CD14-positive monocyte (primary cell): ENCODE measurements at regions not wholly inside any gene's neighbourhood (a gene's known extent, or its start where the extent isn't known, plus 50 kb on each side); places are given as distances from the start of the nearest gene placed in this dataset.

Experiments used
- DNase-seq, 3 donors: peaks; one replicate each; pipeline ENCODE4 v3.0.0-alpha.2; 2011 to 2022
- H2AFZ ChIP-seq: 2 replicates; pipeline ENCODE4 v1.6.0; 2012; ENCODE audit warnings: mild to moderate bottlenecking, low read depth, low read length, inconsistent platforms; ENCODE audit not compliant: insufficient read depth, poor library complexity, severe bottlenecking
- H3K27ac ChIP-seq, 2 donors: 1 replicate in 1 of 2; 2 replicates in 1 of 2; pipeline ENCODE4 v1.5.1; 2012 to 2013; ENCODE audit warnings: low read length in 2 of 2, control low read depth in 1 of 2, inconsistent platforms in 1 of 2, low read depth in 1 of 2, mild to moderate bottlenecking in 1 of 2
- H3K27me3 ChIP-seq, 2 donors: one replicate each; pipeline versions ENCODE4 v1.6.0 to v1.6.1; 2011 to 2013; ENCODE audit warnings: low read length in 2 of 2; ENCODE audit not compliant: control insufficient read depth in 2 of 2, insufficient read depth in 2 of 2
- H3K36me3 ChIP-seq, 2 donors: replicated peaks in 1 of 2; 1 replicate in 1 of 2; 2 replicates in 1 of 2; pipeline versions ENCODE4 v1.5.1 to v1.6.1; 2012 to 2013; ENCODE audit warnings: low read length in 2 of 2, control low read depth in 1 of 2, inconsistent platforms in 1 of 2, mild to moderate bottlenecking in 1 of 2; ENCODE audit not compliant: insufficient read depth in 2 of 2, control insufficient read depth in 1 of 2
- H3K4me1 ChIP-seq, 2 donors: 1 replicate in 1 of 2; 2 replicates in 1 of 2; pipeline versions ENCODE4 v1.5.1 to v1.6.1; 2012 to 2013; ENCODE audit warnings: low read length in 2 of 2, control low read depth in 1 of 2, inconsistent platforms in 1 of 2, mild to moderate bottlenecking in 1 of 2, moderate library complexity in 1 of 2; ENCODE audit not compliant: insufficient read depth in 2 of 2, control insufficient read depth in 1 of 2
- H3K4me2 ChIP-seq: replicated peaks from 2 replicates; pipeline ENCODE3; 2012; ENCODE audit warnings: low read length, moderate library complexity, mild to moderate bottlenecking; ENCODE audit not compliant: poor library complexity, severe bottlenecking; ENCODE audit errors: extremely low read depth
- H3K4me3 ChIP-seq, 3 experiments: fragments of 200-600 bp in 1 of 3; sonication (generic) in 1 of 3; replicated peaks in 1 of 3; 1 replicate in 2 of 3; 2 replicates in 1 of 3; pipeline ENCODE4 v1.5.1; 2011 to 2013; ENCODE audit warnings: low read length in 3 of 3, mild to moderate bottlenecking in 3 of 3, control low read depth in 2 of 3, low read depth in 2 of 3, inconsistent platforms in 1 of 3, moderate library complexity in 1 of 3
- H3K79me2 ChIP-seq: 2 replicates; pipeline ENCODE4 v1.6.0; 2012; ENCODE audit warnings: mild to moderate bottlenecking, control low read depth, inconsistent platforms, low read length, moderate library complexity; ENCODE audit not compliant: insufficient read depth
- H3K9ac ChIP-seq: 2 replicates; pipeline ENCODE4 v1.6.0; 2017; ENCODE audit warnings: low read length, mild to moderate bottlenecking; ENCODE audit not compliant: insufficient read depth, poor library complexity, severe bottlenecking
- H3K9me3 ChIP-seq, 2 donors: replicated peaks in 1 of 2; 1 replicate in 1 of 2; 2 replicates in 1 of 2; pipeline versions ENCODE4 v1.5.1 to v1.6.1; 2012 to 2013; ENCODE audit warnings: low read length in 2 of 2, control low read depth in 1 of 2; ENCODE audit not compliant: control insufficient read depth in 1 of 2, insufficient read depth in 1 of 2
- H4K20me1 ChIP-seq: 2 replicates; pipeline ENCODE4 v1.6.0; 2012; ENCODE audit warnings: mild to moderate bottlenecking, low read length, control low read depth, moderate library complexity; ENCODE audit not compliant: insufficient read depth
- H3K27ac Mint-ChIP-seq, 7 donors: one replicate each; pipeline ENCODE4 v1.8.0; 2020; ENCODE audit warnings: mild to moderate bottlenecking in 7 of 7, mixed read lengths in 7 of 7, moderate library complexity in 6 of 7, inconsistent platforms in 2 of 7
- H3K27me3 Mint-ChIP-seq, 3 donors: one replicate each; pipeline ENCODE4 v1.8.0; 2021 to 2022; ENCODE audit warnings: low read depth in 3 of 3, mild to moderate bottlenecking in 3 of 3, mixed read lengths in 3 of 3, moderate library complexity in 3 of 3, inconsistent platforms in 1 of 3
- H3K36me3 Mint-ChIP-seq, 2 donors: one replicate each; pipeline ENCODE4 v1.8.0; 2020; ENCODE audit warnings: mixed read lengths in 2 of 2, inconsistent platforms in 1 of 2, mild to moderate bottlenecking in 1 of 2
- H3K4me1 Mint-ChIP-seq: one replicate; pipeline ENCODE4 v1.8.0; 2020; ENCODE audit warnings: mild to moderate bottlenecking, mixed read lengths
- H3K4me3 Mint-ChIP-seq, 2 donors: one replicate each; pipeline ENCODE4 v1.8.0; 2020; ENCODE audit warnings: mild to moderate bottlenecking in 2 of 2, mixed read lengths in 2 of 2, moderate library complexity in 1 of 2
- H3K9me3 Mint-ChIP-seq, 7 donors: one replicate each; pipeline ENCODE4 v1.8.0; 2020 to 2022; ENCODE audit warnings: mixed read lengths in 7 of 7, mild to moderate bottlenecking in 6 of 7, moderate library complexity in 6 of 7, inconsistent platforms in 2 of 7
- CTCF ChIP-seq: fragments of 200-600 bp; IDR thresholded peaks from one replicate; pipeline ENCODE4 v1.8.0; 2022; ENCODE audit warnings: antibody characterized with exemption, mild to moderate bottlenecking
- WGBS: methylation state at CpG from one replicate; pipeline ENCODE4 v1.1.5; 2013; ENCODE audit warnings: missing lambda C conversion rate; ENCODE audit not compliant: insufficient coverage; 5-methylcytosine and 5-hydroxymethylcytosine counted together
- intact Hi-C, 2 donors: fragments of 100-400 bp; cut with micrococcal nuclease; formaldehyde crosslinking; loops; one replicate each; pipeline versions ENCODE4 v1.15.0 to v1.15.1; 2023

- 81% methylated on average over 22 of the region's 23 CpGs for WGBS
- Histone ChIP-seq H3K9ac (no peak overlapping the region), H3K4me3 (no peak overlapping the region), H4K20me1 (no peaks in the 10 kb centered on the region), H3K27ac (no peak overlapping the region), H3K36me3 (no peaks in the 10 kb centered on the region), H3K4me1 (no peaks in the 10 kb centered on the region), H3K4me2 (no peak overlapping the region), H2AFZ (no peak overlapping the region), H3K9me3 (peaks cover 0 to 14% of the 10 kb centered on the region in 2 donors), H3K79me2 (no peaks in the 10 kb centered on the region), H3K27me3 (no peaks in the 10 kb centered on the region)
- Mint-ChIP-seq H3K4me3 (no peak overlapping the region), H3K27me3 (peaks cover 0 to 3% (median 2%) of the 10 kb centered on the region in 3 donors), H3K36me3 (no peaks in the 10 kb centered on the region), H3K9me3 (peaks cover 8 to 20% (median 18%) of the 10 kb centered on the region in 7 donors), H3K27ac (no peak overlapping the region), H3K4me1 (no peaks in the 10 kb centered on the region)
- no peak for TF ChIP-seq CTCF
- no peak for DNase-seq
- intact Hi-C loops, result no loop called here
Observed at GRCh38 chr7:112622159-112622715, 141.4 kb downstream of the LSMEM1 start.

GRCh38 chr7:112624416-112624815 lies 143.6 kb downstream of the LSMEM1 start:
- no peak for DNase-seq
- Mint-ChIP-seq H3K4me3 (no peak overlapping the region), H3K9me3 (peaks cover 10 to 27% (median 18%) of the 10 kb centered on the region in 7 donors), H3K4me1 (no peaks in the 10 kb centered on the region), H3K36me3 (no peaks in the 10 kb centered on the region), H3K27me3 (peaks cover 0 to 3% (median 2%) of the 10 kb centered on the region in 3 donors), H3K27ac (no peak overlapping the region)
- Histone ChIP-seq H4K20me1 (no peaks in the 10 kb centered on the region), H3K4me3 (no peak overlapping the region), H3K79me2 (no peaks in the 10 kb centered on the region), H3K9ac (no peak overlapping the region), H2AFZ (no peak overlapping the region), H3K27ac (no peak overlapping the region), H3K4me1 (no peaks in the 10 kb centered on the region), H3K27me3 (no peaks in the 10 kb centered on the region), H3K9me3 (peaks cover 5 to 14% of the 10 kb centered on the region in 2 donors), H3K36me3 (no peaks in the 10 kb centered on the region), H3K4me2 (no peak overlapping the region)
- intact Hi-C loops, result no loop called here
- no CpG with 5 or more reads among the region's 4 CpGs for WGBS
- no peak for TF ChIP-seq CTCF
